ENCODE measurements at regions not wholly inside any gene's neighbourhood (a gene's known extent, or its start where the extent isn't known, plus 50 kb on each side); places are given as distances from the start of the nearest gene placed in this dataset.

- H3K4me3 ChIP-seq, result no peak overlapping the region
- no peaks in the 10 kb centered on the region for H4K20me1 ChIP-seq (replicated peaks; ENCODE audit: control insufficient read depth, insufficient read depth, low read length)
- intact Hi-C loops (cut with micrococcal nuclease) (no loop called here), in situ Hi-C loops (cut with MboI) (no loop called here)
- no peak overlapping the region for H3K27ac ChIP-seq (ENCODE audit: extremely low read depth, low read depth, low read length)
- no peak for ATAC-seq
- no peaks in the 10 kb centered on the region for H3K9me1 ChIP-seq (ENCODE audit: control insufficient read depth, insufficient read depth, low read length)
- CTCF ChIA-PET (ENCODE audit: low intra/inter-chr PET ratio), result no interaction called here
- FAIRE-seq, result no peak
- H3K4me2 ChIP-seq (ENCODE audit: insufficient read depth, low read length), result no peak overlapping the region
- H3K9ac ChIP-seq (ENCODE audit: insufficient read depth in 1 of 2, low read depth in 2 of 2, low read length in 2 of 2), result no peak overlapping the region
- no TSS peak for BruUV-seq (replicated peaks)
- DNase-seq (ENCODE audit: extremely low read depth in 1 of 4, low spot score in 3 of 4), result no peak
- POLR2A ChIA-PET, result no interaction called here
- H3K9me3 ChIP-seq (replicated peaks; ENCODE audit: control insufficient read depth, insufficient read depth, low read depth, low read length), result no peaks in the 10 kb centered on the region
- peaks cover 0 to 3% of the 10 kb centered on the region in 2 experiments; a peak in 2 of 5 replicates for H3K4me1 ChIP-seq (replicated peaks in 1 of 2; ENCODE audit: control insufficient read depth in 2 of 2, insufficient read depth in 2 of 2, low read length in 2 of 2)
- H3K27me3 ChIP-seq (ENCODE audit: control insufficient read depth in 2 of 2, insufficient read depth in 2 of 2, low read length in 2 of 2), result no peaks in the 10 kb centered on the region
- no peaks in the 10 kb centered on the region for H3K36me3 ChIP-seq (ENCODE audit: control insufficient read depth, insufficient read depth, low read length)
- no peaks in the 10 kb centered on the region for H3K79me2 ChIP-seq (ENCODE audit: control insufficient read depth, insufficient read depth, low read length)
- TF ChIP-seq ZNF398 (CRISPR knock-in tag; IDR thresholded peaks at IDR 0.05) (no peak), CHCHD3 (CRISPR knock-in tag; IDR thresholded peaks at IDR 0.05) (no peak), ADNP (tag; IDR thresholded peaks at IDR 0.05) (no peak), ZNF24 (IDR thresholded peaks at IDR 0.05) (no peak), ZNF655 (CRISPR knock-in tag; IDR thresholded peaks at IDR 0.05) (no peak), CEBPZ (IDR thresholded peaks at IDR 0.05; ENCODE audit: borderline replicate concordance, low read depth, low read length) (no peak), ZNF311 (CRISPR knock-in tag; IDR thresholded peaks at IDR 0.05) (no peak), RUNX1 (IDR thresholded peaks at IDR 0.05; ENCODE audit: low read depth) (no peak), SIX5 (IDR thresholded peaks at IDR 0.05; ENCODE audit: borderline replicate concordance in 1 of 2, insufficient read depth in 1 of 2, low read depth in 1 of 2, low read length in 2 of 2) (no peak), SAFB2 (IDR thresholded peaks at IDR 0.05; ENCODE audit: borderline replicate concordance, low read depth, low read length, severe bottlenecking) (no peak), HMG20B (CRISPR knock-in tag; IDR thresholded peaks at IDR 0.05) (no peak), ZSCAN29 (IDR thresholded peaks at IDR 0.05) (no peak), RB1 (IDR thresholded peaks at IDR 0.05; ENCODE audit: low read depth) (no peak), TAF15 (IDR thresholded peaks at IDR 0.05; ENCODE audit: low read depth, low read length) (no peak), BMI1 (IDR thresholded peaks at IDR 0.05; ENCODE audit: low read length) (no peak)
- H2AFZ ChIP-seq (ENCODE audit: low read depth, low read length), result no peak overlapping the region
Observed at GRCh38 chr2:215883799-215884198, 129.6 kb downstream of the MREG start.
